Mammary epithelial cell (primary cell): ENCODE measurements at regions not wholly inside any gene's neighbourhood (a gene's known extent, or its start where the extent isn't known, plus 50 kb on each side); places are given as distances from the start of the nearest gene placed in this dataset.

Experiments
- EZH2 ChIP-seq: IDR thresholded peaks from 2 replicates; pipeline ENCODE4 v1.6.1; 2012; ENCODE audit warnings: low read length, inconsistent platforms, borderline replicate concordance
- TF ChIP-seq, protein P1 (sequence below), 2 donors: IDR thresholded peaks in 1 of 2; conservative IDR thresholded peaks in 1 of 2; 2 replicates each; pipeline ENCODE4 v1.5.1; 2011 to 2012; ENCODE audit warnings: inconsistent platforms in 2 of 2, low read length in 2 of 2, mild to moderate bottlenecking in 2 of 2, control low read depth in 1 of 2, low read depth in 1 of 2; ENCODE audit not compliant: insufficient read depth in 1 of 2; ENCODE audit errors: extremely low read depth in 1 of 2

GRCh38 chr2:88818381-88818780 is 126.9 kb downstream of the RPIA start:
- TF ChIP-seq, protein P1, sequence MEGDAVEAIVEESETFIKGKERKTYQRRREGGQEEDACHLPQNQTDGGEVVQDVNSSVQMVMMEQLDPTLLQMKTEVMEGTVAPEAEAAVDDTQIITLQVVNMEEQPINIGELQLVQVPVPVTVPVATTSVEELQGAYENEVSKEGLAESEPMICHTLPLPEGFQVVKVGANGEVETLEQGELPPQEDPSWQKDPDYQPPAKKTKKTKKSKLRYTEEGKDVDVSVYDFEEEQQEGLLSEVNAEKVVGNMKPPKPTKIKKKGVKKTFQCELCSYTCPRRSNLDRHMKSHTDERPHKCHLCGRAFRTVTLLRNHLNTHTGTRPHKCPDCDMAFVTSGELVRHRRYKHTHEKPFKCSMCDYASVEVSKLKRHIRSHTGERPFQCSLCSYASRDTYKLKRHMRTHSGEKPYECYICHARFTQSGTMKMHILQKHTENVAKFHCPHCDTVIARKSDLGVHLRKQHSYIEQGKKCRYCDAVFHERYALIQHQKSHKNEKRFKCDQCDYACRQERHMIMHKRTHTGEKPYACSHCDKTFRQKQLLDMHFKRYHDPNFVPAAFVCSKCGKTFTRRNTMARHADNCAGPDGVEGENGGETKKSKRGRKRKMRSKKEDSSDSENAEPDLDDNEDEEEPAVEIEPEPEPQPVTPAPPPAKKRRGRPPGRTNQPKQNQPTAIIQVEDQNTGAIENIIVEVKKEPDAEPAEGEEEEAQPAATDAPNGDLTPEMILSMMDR (conservative IDR thresholded peaks at IDR 0.05 in 1 of 2, IDR thresholded peaks at IDR 0.05 in 1 of 2; ENCODE audit: extremely low read depth in 1 of 2, insufficient read depth in 1 of 2, low read depth in 1 of 2, low read length in 2 of 2): no peak
- TF ChIP-seq EZH2: no peak
